Lung (tissue), 11 donors: ENCODE measurements at regions not wholly inside any gene's neighbourhood (a gene's known extent, or its start where the extent isn't known, plus 50 kb on each side); places are given as distances from the start of the nearest gene placed in this dataset.

Experiments
- ATAC-seq: fragments of 200-7000 bp; cut with Tn5 transposase; one replicate; pipeline ENCODE4 v1.9.1; 2020; ENCODE audit warnings: moderate number of reproducible peaks; ENCODE audit not compliant: insufficient read depth, low FRiP score
- DNase-seq, 3 donors: peaks; one replicate each; pipeline ENCODE4 v3.0.0-alpha.2; 2013 to 2017
- H3K27ac ChIP-seq, 2 donors: one replicate each; pipeline ENCODE4 v1.5.1; 2013; ENCODE audit warnings: mild to moderate bottlenecking in 2 of 2, moderate library complexity in 2 of 2, control low read depth in 1 of 2, inconsistent platforms in 1 of 2, low read depth in 1 of 2, low read length in 1 of 2
- H3K27me3 ChIP-seq, 3 donors: one replicate each; pipeline ENCODE4 v1.5.1; 2013; ENCODE audit warnings: low read length in 2 of 3; ENCODE audit not compliant: control insufficient read depth in 3 of 3, insufficient read depth in 3 of 3
- H3K36me3 ChIP-seq, 4 donors: one replicate each; pipeline ENCODE4 v1.5.1; 2013; ENCODE audit warnings: low read length in 4 of 4, mild to moderate bottlenecking in 1 of 4, moderate library complexity in 1 of 4; ENCODE audit not compliant: control insufficient read depth in 4 of 4, insufficient read depth in 4 of 4
- H3K4me1 ChIP-seq, 5 donors: one replicate each; pipeline ENCODE4 v1.5.1; 2013; ENCODE audit warnings: low read length in 5 of 5, mild to moderate bottlenecking in 2 of 5, moderate library complexity in 1 of 5; ENCODE audit not compliant: control insufficient read depth in 5 of 5, insufficient read depth in 5 of 5
- H3K4me3 ChIP-seq: one replicate; pipeline ENCODE4 v1.5.1; 2013; ENCODE audit warnings: mild to moderate bottlenecking, control low read depth, moderate library complexity
- H3K9ac ChIP-seq, 2 donors: one replicate each; pipeline ENCODE4 v1.5.1; 2013; ENCODE audit warnings: low read length in 2 of 2, control low read depth in 1 of 2; ENCODE audit not compliant: insufficient read depth in 1 of 2
- H3K9me3 ChIP-seq, 4 donors: one replicate each; pipeline ENCODE4 v1.5.1; 2013; ENCODE audit warnings: low read length in 3 of 4, mild to moderate bottlenecking in 1 of 4, moderate library complexity in 1 of 4; ENCODE audit not compliant: control insufficient read depth in 4 of 4, insufficient read depth in 3 of 4
- WGBS, 2 donors: extraction: QIAGEN DNeasy Blood & Tissue Kit; methylation state at CpG; one replicate each; pipeline ENCODE4 v1.1.7; 2013; 5-methylcytosine and 5-hydroxymethylcytosine counted together
- TF ChIP-seq, protein P1 (sequence below): IDR thresholded peaks from 2 replicates; pipeline ENCODE4 v1.5.1; 2012; ENCODE audit warnings: mild to moderate bottlenecking; ENCODE audit errors: control extremely low read depth, extremely low read depth
- donor health status: control.
- donor health status: control.
- donor health status: Bipolar disorder and iron deficiency.
- donor health status: healthy.
- donor health status: DM: yes; HTN: yes; CAD: no.

DNA sequence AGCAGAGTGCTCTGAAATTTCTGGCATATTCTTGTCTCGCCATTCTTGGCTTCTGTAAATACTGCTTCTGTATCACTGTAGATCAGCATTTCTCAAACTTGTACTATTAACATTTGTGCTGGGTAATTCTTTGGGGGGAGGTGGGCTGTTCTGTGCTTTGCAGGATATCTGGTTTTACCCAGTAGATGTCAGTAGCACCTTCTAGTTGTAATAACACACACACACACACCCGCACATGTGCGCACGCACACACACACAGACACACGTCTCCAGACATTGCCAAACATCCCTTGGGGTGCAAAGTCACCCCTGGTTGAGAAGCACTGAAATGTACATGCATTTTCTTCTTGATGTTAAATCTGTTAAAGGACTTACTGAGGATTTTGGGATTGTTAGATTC lies 304.1 kb downstream of the MAT2B start:
- no peak overlapping the region for H3K9ac ChIP-seq
- DNase-seq (peak in 1 of 3 donors; percentile 4), ATAC-seq (no peak)
- 56 to 70% methylated on average over 5 of the region's 5 CpGs for WGBS, 2 donors
- no peak overlapping the region for H3K4me3 ChIP-seq
- no peaks in the 10 kb centered on the region for H3K27me3 ChIP-seq
- H3K36me3 ChIP-seq, result no peaks in the 10 kb centered on the region
- TF ChIP-seq, protein P1, sequence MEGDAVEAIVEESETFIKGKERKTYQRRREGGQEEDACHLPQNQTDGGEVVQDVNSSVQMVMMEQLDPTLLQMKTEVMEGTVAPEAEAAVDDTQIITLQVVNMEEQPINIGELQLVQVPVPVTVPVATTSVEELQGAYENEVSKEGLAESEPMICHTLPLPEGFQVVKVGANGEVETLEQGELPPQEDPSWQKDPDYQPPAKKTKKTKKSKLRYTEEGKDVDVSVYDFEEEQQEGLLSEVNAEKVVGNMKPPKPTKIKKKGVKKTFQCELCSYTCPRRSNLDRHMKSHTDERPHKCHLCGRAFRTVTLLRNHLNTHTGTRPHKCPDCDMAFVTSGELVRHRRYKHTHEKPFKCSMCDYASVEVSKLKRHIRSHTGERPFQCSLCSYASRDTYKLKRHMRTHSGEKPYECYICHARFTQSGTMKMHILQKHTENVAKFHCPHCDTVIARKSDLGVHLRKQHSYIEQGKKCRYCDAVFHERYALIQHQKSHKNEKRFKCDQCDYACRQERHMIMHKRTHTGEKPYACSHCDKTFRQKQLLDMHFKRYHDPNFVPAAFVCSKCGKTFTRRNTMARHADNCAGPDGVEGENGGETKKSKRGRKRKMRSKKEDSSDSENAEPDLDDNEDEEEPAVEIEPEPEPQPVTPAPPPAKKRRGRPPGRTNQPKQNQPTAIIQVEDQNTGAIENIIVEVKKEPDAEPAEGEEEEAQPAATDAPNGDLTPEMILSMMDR, result no peak
- H3K27ac ChIP-seq, result no peak overlapping the region
- H3K9me3 ChIP-seq, result no peaks in the 10 kb centered on the region
- peaks cover 0 to 4% (median 0%) of the 10 kb centered on the region in 5 donors for H3K4me1 ChIP-seq

DNA sequence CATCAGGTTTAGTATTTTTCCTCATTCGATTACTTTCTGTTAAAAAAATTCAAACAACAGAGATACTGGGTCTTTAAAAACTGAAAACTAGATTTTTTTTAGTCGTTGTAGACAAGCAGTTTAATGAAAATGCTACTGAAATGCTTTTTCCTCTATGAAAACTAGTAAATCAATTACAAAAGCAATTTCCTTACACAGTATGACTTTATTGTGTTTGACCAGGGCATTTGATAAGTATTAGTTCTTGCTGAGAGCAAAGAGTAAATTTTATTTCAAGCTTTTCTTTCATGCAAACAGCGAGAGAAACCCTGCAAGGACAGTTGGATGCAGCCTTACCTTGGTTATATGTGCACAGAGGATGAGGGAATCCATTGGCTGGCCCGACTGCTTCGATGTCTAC lies 308.5 kb downstream of the MAT2B start:
- peaks cover 0 to 4% (median 0%) of the 10 kb centered on the region in 5 donors for H3K4me1 ChIP-seq
- no peak overlapping the region for H3K27ac ChIP-seq
- no peak for ATAC-seq
- TF ChIP-seq, protein P1, result no peak
- WGBS, 2 donors, result 77 to 89% methylated on average over 5 of the region's 5 CpGs
- DNase-seq, result no peak
- peaks cover 0 to 2% (median 0%) of the 10 kb centered on the region in 4 donors for H3K9me3 ChIP-seq
- H3K9ac ChIP-seq, result no peak overlapping the region
- no peaks in the 10 kb centered on the region for H3K27me3 ChIP-seq
- no peaks in the 10 kb centered on the region for H3K36me3 ChIP-seq
- H3K4me3 ChIP-seq, result no peak overlapping the region

DNA sequence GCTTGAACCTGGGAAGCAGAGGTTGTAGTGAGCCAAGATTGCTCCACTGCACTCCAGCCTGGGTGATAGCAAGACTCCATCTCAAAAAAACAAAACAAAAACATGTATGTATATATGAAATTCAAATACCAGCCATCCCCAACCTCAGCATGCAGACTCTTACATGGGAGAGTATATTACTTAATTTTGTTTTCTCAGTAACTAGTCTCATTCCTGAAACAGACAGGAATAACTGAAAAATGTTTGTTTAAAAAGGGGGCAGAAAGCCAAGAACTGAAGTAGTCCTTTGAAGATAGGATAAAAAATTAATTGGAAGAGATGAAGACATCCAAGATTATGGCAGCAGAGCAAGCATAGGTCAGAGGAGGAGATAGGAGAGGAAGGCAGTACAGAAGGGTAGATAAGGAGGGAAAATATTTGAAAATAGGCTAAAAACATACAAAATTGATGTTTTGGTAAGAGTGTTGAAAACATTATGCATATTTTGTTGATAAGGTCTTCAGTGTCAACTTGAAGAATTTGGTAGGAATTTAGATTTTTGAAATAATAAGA lies 309.9 kb downstream of the MAT2B start:
- Histone ChIP-seq H3K27ac (no peak overlapping the region), H3K27me3 (no peaks in the 10 kb centered on the region), H3K4me3 (no peak overlapping the region), H3K4me1 (no peaks in the 10 kb centered on the region), H3K36me3 (no peaks in the 10 kb centered on the region), H3K9ac (no peak overlapping the region), H3K9me3 (peaks cover 0 to 2% (median 0%) of the 10 kb centered on the region in 4 donors)
- TF ChIP-seq, protein P1, result no peak
- ATAC-seq (no peak), DNase-seq (peak in 2 of 3 donors; percentile 18 to 27)

DNA sequence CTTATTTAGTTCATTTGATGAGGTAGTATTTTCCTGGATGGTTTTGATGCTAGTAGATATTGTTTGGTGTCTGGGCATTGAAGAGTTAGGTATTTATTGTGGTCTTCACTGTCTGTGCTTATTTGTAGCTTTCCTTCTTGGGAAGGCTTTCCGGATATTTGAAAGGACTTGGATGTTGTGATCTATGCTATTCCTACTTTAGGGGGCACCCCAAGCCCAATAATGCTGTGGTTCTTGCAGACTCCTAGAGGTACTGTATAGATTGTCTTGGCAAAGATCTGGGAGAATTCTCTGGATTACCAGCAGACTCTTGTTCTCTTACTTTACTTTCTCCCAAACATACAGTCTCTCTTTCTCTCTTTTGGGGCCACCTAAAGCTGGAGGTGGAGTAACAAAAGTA lies 315.7 kb downstream of the MAT2B start:
- no peak overlapping the region for H3K27ac ChIP-seq
- 85 to 89% methylated on average over 1 of the region's 1 CpG for WGBS, 2 donors
- ATAC-seq, result no peak

More for the DNA sequence above, 315.7 kb downstream of the MAT2B start:
- Histone ChIP-seq H3K9ac (no peak overlapping the region), H3K4me1 (no peaks in the 10 kb centered on the region), H3K36me3 (no peaks in the 10 kb centered on the region), H3K9me3 (peaks cover 0 to 6% (median 4%) of the 10 kb centered on the region in 4 donors), H3K4me3 (no peak overlapping the region), H3K27me3 (no peaks in the 10 kb centered on the region)
- TF ChIP-seq, protein P1, result no peak
- no peak for DNase-seq
